H1 (cell line): ENCODE measurements at regions not wholly inside any gene's neighbourhood (a gene's known extent, or its start where the extent isn't known, plus 50 kb on each side); places are given as distances from the start of the nearest gene placed in this dataset.

Source experiments
- CHD7 ChIP-seq: fragments of 300-600 bp; sonication (generic); IDR thresholded peaks from 2 replicates; pipeline ENCODE4 v1.7.1; 2012; ENCODE audit warnings: low read length, moderate library complexity, mild to moderate bottlenecking, inconsistent platforms; ENCODE audit not compliant: insufficient replicate concordance
- POU5F1 ChIP-seq: IDR thresholded peaks from 2 replicates; pipeline ENCODE4 v1.6.1; 2011; ENCODE audit warnings: low read depth, mild to moderate bottlenecking, low read length, moderate library complexity
- SAP30 ChIP-seq: fragments of 300-600 bp; sonication (generic); IDR thresholded peaks from 2 replicates; pipeline ENCODE4 v1.7.1; 2012; ENCODE audit warnings: low read length, moderate library complexity, mild to moderate bottlenecking, inconsistent platforms; ENCODE audit not compliant: insufficient read depth, insufficient replicate concordance
- SP1 ChIP-seq: IDR thresholded peaks from 2 replicates; pipeline ENCODE4 v1.6.1; 2011; ENCODE audit warnings: low read depth, low read length
- SP4 ChIP-seq: IDR thresholded peaks from 2 replicates; pipeline ENCODE4 v1.6.1; 2012; ENCODE audit warnings: low read length, inconsistent platforms
- TF ChIP-seq, protein P1 (sequence below): IDR thresholded peaks from 2 replicates; pipeline ENCODE4 v1.6.1; 2011; ENCODE audit warnings: low read length, improper control_type of control experiment

- TF ChIP-seq SAP30 (no peak), SP1 (no peak), CHD7 (no peak), SP4 (no peak), POU5F1 (no peak)
- TF ChIP-seq, protein P1, sequence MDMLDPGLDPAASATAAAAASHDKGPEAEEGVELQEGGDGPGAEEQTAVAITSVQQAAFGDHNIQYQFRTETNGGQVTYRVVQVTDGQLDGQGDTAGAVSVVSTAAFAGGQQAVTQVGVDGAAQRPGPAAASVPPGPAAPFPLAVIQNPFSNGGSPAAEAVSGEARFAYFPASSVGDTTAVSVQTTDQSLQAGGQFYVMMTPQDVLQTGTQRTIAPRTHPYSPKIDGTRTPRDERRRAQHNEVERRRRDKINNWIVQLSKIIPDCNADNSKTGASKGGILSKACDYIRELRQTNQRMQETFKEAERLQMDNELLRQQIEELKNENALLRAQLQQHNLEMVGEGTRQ, result no peak
- TF ChIP-seq, all 59 proteins: peak for 0
These were observed 58.3 kb upstream of the MOCS2 start (continued) for GRCh38 chr5:53167836-53168235.
